ENCODE measurements at regions not wholly inside any gene's neighbourhood (a gene's known extent, or its start where the extent isn't known, plus 50 kb on each side); places are given as distances from the start of the nearest gene placed in this dataset.

DNA sequence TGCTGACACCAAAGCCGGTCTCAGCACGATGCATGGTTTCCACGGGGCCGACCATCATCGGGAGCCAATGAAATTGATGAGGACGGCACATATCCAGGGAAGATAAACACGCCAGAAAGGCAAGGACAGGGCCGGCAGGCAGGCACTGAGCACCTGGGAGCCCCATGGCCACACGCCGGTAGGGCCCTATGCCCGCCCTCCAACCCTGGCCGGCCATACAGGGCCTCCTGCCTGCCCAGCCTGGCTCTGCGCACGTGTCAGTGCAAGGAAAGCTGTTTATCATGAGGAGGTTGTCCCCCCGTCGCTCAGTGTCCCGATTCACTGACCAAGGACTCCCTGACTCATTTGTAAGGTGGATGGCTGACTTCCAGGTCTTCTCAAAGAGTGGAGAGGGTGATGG, 237.5 kb downstream of the GLI2 start:
- Mint-ChIP-seq H3K4me3 (ENCODE audit: unreplicated experiment) (no peak overlapping the region), H3K27me3 (ENCODE audit: low read depth, unreplicated experiment) (no peaks in the 10 kb centered on the region), H3K27ac (ENCODE audit: unreplicated experiment) (no peak overlapping the region), H3K4me1 (ENCODE audit: low read depth, unreplicated experiment) (no peaks in the 10 kb centered on the region), H3K36me3 (ENCODE audit: low read depth, unreplicated experiment) (peaks cover 33% of the 10 kb centered on the region), H3K9me3 (ENCODE audit: unreplicated experiment) (no peaks in the 10 kb centered on the region)
- H3K79me2 ChIP-seq (ENCODE audit: insufficient read depth, low read length): no peaks in the 10 kb centered on the region
- no peak overlapping the region for H3K27ac ChIP-seq (ENCODE audit: low read depth, low read length)
- H3K9me3 ChIP-seq (ENCODE audit: insufficient read depth, low read depth, low read length): no peaks in the 10 kb centered on the region
- H3K4me1 ChIP-seq (ENCODE audit: insufficient read depth, low read length): no peaks in the 10 kb centered on the region
- no peaks in the 10 kb centered on the region for H3K27me3 ChIP-seq (ENCODE audit: insufficient read depth, low read length)
- no peak overlapping the region for H3K9ac ChIP-seq (ENCODE audit: low read length)
- no peak for TF ChIP-seq EZH2 (IDR thresholded peaks at IDR 0.05; ENCODE audit: insufficient read depth, low read length)
- TF ChIP-seq, protein P1, sequence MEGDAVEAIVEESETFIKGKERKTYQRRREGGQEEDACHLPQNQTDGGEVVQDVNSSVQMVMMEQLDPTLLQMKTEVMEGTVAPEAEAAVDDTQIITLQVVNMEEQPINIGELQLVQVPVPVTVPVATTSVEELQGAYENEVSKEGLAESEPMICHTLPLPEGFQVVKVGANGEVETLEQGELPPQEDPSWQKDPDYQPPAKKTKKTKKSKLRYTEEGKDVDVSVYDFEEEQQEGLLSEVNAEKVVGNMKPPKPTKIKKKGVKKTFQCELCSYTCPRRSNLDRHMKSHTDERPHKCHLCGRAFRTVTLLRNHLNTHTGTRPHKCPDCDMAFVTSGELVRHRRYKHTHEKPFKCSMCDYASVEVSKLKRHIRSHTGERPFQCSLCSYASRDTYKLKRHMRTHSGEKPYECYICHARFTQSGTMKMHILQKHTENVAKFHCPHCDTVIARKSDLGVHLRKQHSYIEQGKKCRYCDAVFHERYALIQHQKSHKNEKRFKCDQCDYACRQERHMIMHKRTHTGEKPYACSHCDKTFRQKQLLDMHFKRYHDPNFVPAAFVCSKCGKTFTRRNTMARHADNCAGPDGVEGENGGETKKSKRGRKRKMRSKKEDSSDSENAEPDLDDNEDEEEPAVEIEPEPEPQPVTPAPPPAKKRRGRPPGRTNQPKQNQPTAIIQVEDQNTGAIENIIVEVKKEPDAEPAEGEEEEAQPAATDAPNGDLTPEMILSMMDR (IDR thresholded peaks at IDR 0.05; ENCODE audit: insufficient read depth, low read depth, low read length): no peak
- no peak overlapping the region for H3K4me2 ChIP-seq (ENCODE audit: low read length)
- DNase-seq (ENCODE audit: low read depth) (no peak), FAIRE-seq (no peak)
- no peak overlapping the region for H3K4me3 ChIP-seq (ENCODE audit: insufficient read depth, low read depth, low read length)
- peaks cover 33% of the 10 kb centered on the region for H3K36me3 ChIP-seq (ENCODE audit: insufficient read depth, low read length)
- H2AFZ ChIP-seq (ENCODE audit: low read depth, low read length): no peak overlapping the region
- H4K20me1 ChIP-seq (ENCODE audit: insufficient read depth, low read length): no peaks in the 10 kb centered on the region

DNA sequence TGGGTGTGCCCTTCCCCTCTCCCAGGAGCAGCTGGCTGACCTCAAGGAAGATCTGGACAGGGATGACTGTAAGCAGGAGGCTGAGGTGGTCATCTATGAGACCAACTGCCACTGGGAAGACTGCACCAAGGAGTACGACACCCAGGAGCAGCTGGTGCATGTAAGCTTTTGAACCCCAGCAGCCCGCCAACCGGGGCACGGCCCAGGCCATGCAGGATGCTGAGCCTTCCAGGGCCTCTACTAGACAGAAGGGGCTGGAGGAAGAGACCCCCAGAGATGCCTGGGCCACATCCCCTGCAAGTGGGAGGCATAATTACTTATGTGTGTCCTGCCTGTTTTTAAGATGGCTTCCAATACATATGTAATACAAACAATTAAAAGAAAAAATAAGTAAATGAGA, 239.3 kb downstream of the GLI2 start:
- H3K9me3 Mint-ChIP-seq (ENCODE audit: unreplicated experiment): no peaks in the 10 kb centered on the region
- no peak overlapping the region for H3K4me3 ChIP-seq (ENCODE audit: insufficient read depth, low read depth, low read length)
- H3K27me3 ChIP-seq (ENCODE audit: insufficient read depth, low read length): no peaks in the 10 kb centered on the region
- H3K79me2 ChIP-seq (ENCODE audit: insufficient read depth, low read length): no peaks in the 10 kb centered on the region
- TF ChIP-seq EZH2 (IDR thresholded peaks at IDR 0.05; ENCODE audit: insufficient read depth, low read length): no peak
- TF ChIP-seq, protein P1 (IDR thresholded peaks at IDR 0.05; ENCODE audit: insufficient read depth, low read depth, low read length): no peak
- peaks cover 32% of the 10 kb centered on the region for H3K36me3 Mint-ChIP-seq (ENCODE audit: low read depth, unreplicated experiment)
- H3K36me3 ChIP-seq (ENCODE audit: insufficient read depth, low read length): peaks cover 26% of the 10 kb centered on the region
- no peak overlapping the region for H3K4me3 Mint-ChIP-seq (ENCODE audit: unreplicated experiment)
- FAIRE-seq (no peak), DNase-seq (ENCODE audit: low read depth) (no peak)
- H3K4me1 ChIP-seq (ENCODE audit: insufficient read depth, low read length): no peaks in the 10 kb centered on the region
- no peak overlapping the region for H3K4me2 ChIP-seq (ENCODE audit: low read length)
- H4K20me1 ChIP-seq (ENCODE audit: insufficient read depth, low read length): peaks cover 7% of the 10 kb centered on the region
- no peak overlapping the region for H3K27ac Mint-ChIP-seq (ENCODE audit: unreplicated experiment)
- no peak overlapping the region for H3K27ac ChIP-seq (ENCODE audit: low read depth, low read length)
- no peaks in the 10 kb centered on the region for H3K27me3 Mint-ChIP-seq (ENCODE audit: low read depth, unreplicated experiment)
- H3K9me3 ChIP-seq (ENCODE audit: insufficient read depth, low read depth, low read length): no peaks in the 10 kb centered on the region
- peaks cover 6% of the 10 kb centered on the region for H3K4me1 Mint-ChIP-seq (ENCODE audit: low read depth, unreplicated experiment)
- H3K9ac ChIP-seq (ENCODE audit: low read length): no peak overlapping the region
- no peak overlapping the region for H2AFZ ChIP-seq (ENCODE audit: low read depth, low read length)

DNA sequence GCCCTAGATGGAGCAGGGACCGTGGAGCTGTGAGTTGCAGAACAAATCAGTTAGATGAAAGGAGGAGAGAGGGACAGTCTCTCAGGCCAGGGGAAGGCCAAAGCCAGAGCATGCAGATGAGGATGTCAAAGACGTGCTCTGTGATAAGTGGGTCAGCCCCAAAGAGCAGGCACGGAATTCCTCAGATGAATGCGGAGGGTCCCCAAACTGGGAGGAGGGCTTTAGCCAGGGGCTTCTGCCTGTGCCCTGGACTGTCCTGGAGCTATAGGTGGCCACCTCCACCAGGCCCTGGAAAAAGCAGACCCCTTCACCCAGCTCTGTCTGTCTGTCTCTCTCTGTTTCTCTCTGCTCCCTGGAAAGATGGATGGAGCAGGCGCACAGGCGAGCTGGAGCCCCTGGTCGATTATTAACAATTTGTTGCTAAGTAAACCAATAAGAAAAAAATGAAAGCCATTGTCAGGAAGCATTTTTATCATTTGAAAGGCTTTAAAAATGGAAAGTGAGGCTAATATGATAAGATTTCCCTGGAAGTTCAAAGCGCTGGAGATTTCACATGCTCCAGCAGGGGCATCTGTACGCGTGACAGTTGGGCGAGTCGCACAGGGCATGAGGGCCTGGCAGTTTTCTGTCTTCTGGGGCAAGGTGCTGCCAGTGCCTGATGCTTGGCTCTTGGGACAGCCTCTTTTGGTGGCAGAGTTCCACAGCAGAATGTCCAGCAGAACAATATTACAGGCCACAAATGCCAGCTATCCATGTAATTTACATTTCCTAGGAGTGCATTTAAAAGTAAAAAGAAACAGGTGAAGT, 241.0 kb downstream of the GLI2 start:
- H3K27me3 ChIP-seq (ENCODE audit: insufficient read depth, low read length): no peaks in the 10 kb centered on the region
- peaks cover 6% of the 10 kb centered on the region for H3K4me1 Mint-ChIP-seq (ENCODE audit: low read depth, unreplicated experiment)
- no peak overlapping the region for H3K4me3 Mint-ChIP-seq (ENCODE audit: unreplicated experiment)
- peaks cover 32% of the 10 kb centered on the region for H3K36me3 Mint-ChIP-seq (ENCODE audit: low read depth, unreplicated experiment)
- no peaks in the 10 kb centered on the region for H3K79me2 ChIP-seq (ENCODE audit: insufficient read depth, low read length)
- no peak overlapping the region for H3K27ac ChIP-seq (ENCODE audit: low read depth, low read length)
- no peak overlapping the region for H3K4me2 ChIP-seq (ENCODE audit: low read length)
- no peaks in the 10 kb centered on the region for H3K4me1 ChIP-seq (ENCODE audit: insufficient read depth, low read length)
- no peak overlapping the region for H3K4me3 ChIP-seq (ENCODE audit: insufficient read depth, low read depth, low read length)
- H3K27ac Mint-ChIP-seq (ENCODE audit: unreplicated experiment): no peak overlapping the region
- H3K36me3 ChIP-seq (ENCODE audit: insufficient read depth, low read length): peaks cover 25% of the 10 kb centered on the region
- H4K20me1 ChIP-seq (ENCODE audit: insufficient read depth, low read length): peaks cover 17% of the 10 kb centered on the region
- FAIRE-seq: no peak
- H3K9ac ChIP-seq (ENCODE audit: low read length): no peak overlapping the region
- H3K27me3 Mint-ChIP-seq (ENCODE audit: low read depth, unreplicated experiment): no peaks in the 10 kb centered on the region
- DNase-seq (ENCODE audit: low read depth): no peak
- H3K9me3 Mint-ChIP-seq (ENCODE audit: unreplicated experiment): no peaks in the 10 kb centered on the region
- H3K9me3 ChIP-seq (ENCODE audit: insufficient read depth, low read depth, low read length): no peaks in the 10 kb centered on the region
- H2AFZ ChIP-seq (ENCODE audit: low read depth, low read length): no peak overlapping the region
- no peak for TF ChIP-seq EZH2 (IDR thresholded peaks at IDR 0.05; ENCODE audit: insufficient read depth, low read length)
- TF ChIP-seq, protein P1 (IDR thresholded peaks at IDR 0.05; ENCODE audit: insufficient read depth, low read depth, low read length): no peak
